ENCODE measurements at regions not wholly inside any gene's neighbourhood (a gene's known extent, or its start where the extent isn't known, plus 50 kb on each side); places are given as distances from the start of the nearest gene placed in this dataset.

- DNase-seq (ENCODE audit: extremely low spot score), result no peak
- Histone ChIP-seq H3K9me3 (peaks cover 0 to 5% (median 0%) of the 10 kb centered on the region in 4 donors), H3K4me3 (no peak overlapping the region), H3K36me3 (no peaks in the 10 kb centered on the region), H3K27me3 (no peaks in the 10 kb centered on the region), H3K27ac (replicated peaks in 1 of 4) (no peak overlapping the region), H3K4me1 (peaks cover 0 to 21% (median 15%) of the 10 kb centered on the region in 4 donors)
- intact Hi-C loops (cut with DNase I), result no loop called here
- TF ChIP-seq POLR2A (IDR thresholded peaks at IDR 0.05; ENCODE audit: low read depth), result no peak
- no peak for TF ChIP-seq CTCF (IDR thresholded peaks at IDR 0.05)
- no peak for TF ChIP-seq EP300 (IDR thresholded peaks at IDR 0.05)
- no peak for TF ChIP-seq POLR2AphosphoS5 (IDR thresholded peaks at IDR 0.05)
- WGBS, result 70% methylated on average over 3 of the region's 3 CpGs
Measured at GRCh38 chr7:114825423-114825951, 96.4 kb upstream of the MDFIC start.

GRCh38 chr7:114830952-114831351, 90.9 kb upstream of the MDFIC start:
- Histone ChIP-seq H3K9me3 (peaks cover 0 to 5% (median 0%) of the 10 kb centered on the region in 4 donors), H3K4me1 (no peaks in the 10 kb centered on the region), H3K27ac (replicated peaks in 1 of 4) (no peak overlapping the region), H3K36me3 (no peaks in the 10 kb centered on the region), H3K4me3 (no peak overlapping the region), H3K27me3 (no peaks in the 10 kb centered on the region)
- no peak for TF ChIP-seq POLR2AphosphoS5 (IDR thresholded peaks at IDR 0.05)
- TF ChIP-seq POLR2A (IDR thresholded peaks at IDR 0.05; ENCODE audit: low read depth), result no peak
- no peak for TF ChIP-seq EP300 (IDR thresholded peaks at IDR 0.05)
- TF ChIP-seq CTCF (IDR thresholded peaks at IDR 0.05), result no peak
- 61% methylated on average over 4 of the region's 4 CpGs for WGBS
- intact Hi-C loops (cut with DNase I), result no loop called here
- DNase-seq (ENCODE audit: extremely low spot score), result no peak

GRCh38 chr7:114832906-114833595, 88.8 kb upstream of the MDFIC start:
- no peaks in the 10 kb centered on the region for H3K36me3 ChIP-seq
- H3K4me1 ChIP-seq, result no peaks in the 10 kb centered on the region
- no peaks in the 10 kb centered on the region for H3K27me3 ChIP-seq
- H3K9me3 ChIP-seq, result no peaks in the 10 kb centered on the region
- no peak overlapping the region for H3K27ac ChIP-seq (replicated peaks in 1 of 4)
- intact Hi-C loops (cut with DNase I), result no loop called here
- DNase-seq (ENCODE audit: extremely low spot score), result no peak
- no peak for TF ChIP-seq POLR2AphosphoS5 (IDR thresholded peaks at IDR 0.05)
- no peak for TF ChIP-seq POLR2A (IDR thresholded peaks at IDR 0.05; ENCODE audit: low read depth)
- no peak for TF ChIP-seq CTCF (IDR thresholded peaks at IDR 0.05)
- no peak for TF ChIP-seq EP300 (IDR thresholded peaks at IDR 0.05)
- no peak overlapping the region for H3K4me3 ChIP-seq
- WGBS, result 75% methylated on average over 4 of the region's 4 CpGs

DNA sequence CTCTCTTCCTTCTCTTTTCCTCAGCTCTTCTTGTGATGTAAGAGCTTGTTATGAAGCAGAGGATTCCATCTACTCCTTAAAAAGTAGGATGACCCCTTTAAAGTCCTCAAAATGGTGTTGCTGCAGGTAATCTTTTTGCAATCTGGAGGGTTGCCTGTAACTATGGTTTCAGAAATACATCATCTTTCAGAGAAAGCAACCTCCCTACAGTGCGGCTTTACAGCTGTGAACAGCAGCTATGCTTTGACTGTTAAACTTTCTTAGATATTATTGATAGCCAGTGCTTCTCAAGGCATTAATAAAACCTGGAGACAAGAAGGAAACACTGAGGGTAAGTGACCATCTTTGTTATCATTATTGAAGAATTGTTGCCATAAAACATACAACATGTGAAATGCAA, 86.6 kb upstream of the MDFIC start:
- TF ChIP-seq POLR2A (IDR thresholded peaks at IDR 0.05; ENCODE audit: low read depth) (no peak), CTCF (IDR thresholded peaks at IDR 0.05) (no peak), POLR2AphosphoS5 (IDR thresholded peaks at IDR 0.05) (no peak)
- Histone ChIP-seq H3K4me3 (no peak overlapping the region), H3K27me3 (no peaks in the 10 kb centered on the region), H3K9me3 (no peaks in the 10 kb centered on the region), H3K4me1 (peaks cover 0 to 15% (median 3%) of the 10 kb centered on the region in 4 donors), H3K36me3 (no peaks in the 10 kb centered on the region), H3K27ac (replicated peaks in 1 of 4) (no peak overlapping the region)
- no peak for DNase-seq (ENCODE audit: extremely low spot score)
- WGBS, result 82% methylated on average over 1 of the region's 1 CpG
- intact Hi-C loops (cut with DNase I), result no loop called here
